Right lobe of liver (tissue), 6 donors: ENCODE measurements at regions not wholly inside any gene's neighbourhood (a gene's known extent, or its start where the extent isn't known, plus 50 kb on each side); places are given as distances from the start of the nearest gene placed in this dataset.

Experiments
- ATAC-seq, 4 donors: fragments of 200-7000 bp; cut with Tn5 transposase; one replicate each; pipeline ENCODE4 v1.9.1; 2020; ENCODE audit warnings: mild to moderate bottlenecking in 4 of 4, moderate library complexity in 4 of 4
- DNase-seq, 3 donors: peaks; one replicate each; pipeline ENCODE4 v3.0.0-alpha.2; 2020
- H3K27ac ChIP-seq, 3 donors: fragments of 200-600 bp; one replicate each; pipeline ENCODE4 v1.8.0; 2022
- H3K27me3 ChIP-seq, 2 donors: fragments of 200-600 bp; one replicate each; pipeline ENCODE4 v1.8.0; 2022
- H3K36me3 ChIP-seq, 4 donors: fragments of 200-600 bp; sonication (generic) in 1 of 4; one replicate each; pipeline versions ENCODE4 v1.5.1 to v1.8.0; 2017 to 2022; ENCODE audit warnings: control low read depth in 1 of 4
- H3K4me1 ChIP-seq, 4 donors: fragments of 200-600 bp; sonication (generic) in 1 of 4; one replicate each; pipeline versions ENCODE4 v1.5.1 to v1.8.0; 2017 to 2022; ENCODE audit warnings: control low read depth in 1 of 4
- H3K4me3 ChIP-seq, 3 donors: fragments of 200-600 bp; one replicate each; pipeline ENCODE4 v1.8.0; 2022
- H3K9me3 ChIP-seq, 4 donors: fragments of 200-600 bp; sonication (generic) in 1 of 4; one replicate each; pipeline versions ENCODE4 v1.5.1 to v1.8.0; 2017 to 2022; ENCODE audit warnings: control low read depth in 1 of 4
- CTCF ChIP-seq, 4 donors: fragments of 200-600 bp in 3 of 4; fragments of 450-650 bp in 1 of 4; IDR thresholded peaks; one replicate each; pipeline versions ENCODE4 v1.5.1 to v1.8.0; 2016 to 2022; ENCODE audit warnings: antibody characterized with exemption in 4 of 4, mild to moderate bottlenecking in 2 of 4
- POLR2A ChIP-seq: fragments of 450-650 bp; IDR thresholded peaks from one replicate; pipeline ENCODE4 v1.6.1; 2017; ENCODE audit warnings: antibody characterized with exemption, mild to moderate bottlenecking
- WGBS: methylation state at CpG from one replicate; pipeline ENCODE4 v1.1.6; 2018; ENCODE audit warnings: low coverage, low lambda C conversion rate; ENCODE audit not compliant: insufficient coverage; ENCODE audit errors: missing lambda C conversion rate; 5-methylcytosine and 5-hydroxymethylcytosine counted together
- intact Hi-C, 2 donors: fragments of 100-400 bp; cut with DNase I; formaldehyde crosslinking; loops; one replicate each; pipeline versions ENCODE4 v1.11.2 to v1.14.1; 2022
- donor health status: DM: no; HTN: yes; CAD: no.
- donor health status: DM: no; HTN: no; CAD: no.
- donor health status: DM: no; HTN: no; CAD: no.
- donor health status: DM: no; HTN: yes; CAD: no.
- donor health status: DM: no; HTN: yes; CAD: no.

GRCh38 chr3:182179631-182180030 is 467.9 kb downstream of the SOX2 start:
- WGBS = 67% methylated on average over 1 of the region's 1 CpG
- Histone ChIP-seq H3K9me3 (no peaks in the 10 kb centered on the region), H3K4me1 (no peaks in the 10 kb centered on the region), H3K36me3 (no peaks in the 10 kb centered on the region), H3K27me3 (no peaks in the 10 kb centered on the region), H3K27ac (no peak overlapping the region), H3K4me3 (no peak overlapping the region)
- no peak for DNase-seq
- intact Hi-C loops = no loop called here
- no peak for ATAC-seq
- TF ChIP-seq POLR2A (no peak), CTCF (IDR thresholded peaks at IDR 0.05) (no peak)

GRCh38 chr3:182180654-182181385 is 469.1 kb downstream of the SOX2 start:
- Histone ChIP-seq H3K27me3 (no peaks in the 10 kb centered on the region), H3K4me3 (no peak overlapping the region), H3K36me3 (no peaks in the 10 kb centered on the region), H3K9me3 (no peaks in the 10 kb centered on the region), H3K27ac (no peak overlapping the region), H3K4me1 (no peaks in the 10 kb centered on the region)
- intact Hi-C loops = no loop called here
- DNase-seq (no peak), ATAC-seq (no peak)
- TF ChIP-seq POLR2A = no peak
- TF ChIP-seq CTCF (IDR thresholded peaks at IDR 0.05) = no peak
- 22% methylated on average over 9 of the region's 9 CpGs for WGBS

GRCh38 chr3:182182531-182182968 is 470.8 kb downstream of the SOX2 start:
- TF ChIP-seq POLR2A = no peak
- TF ChIP-seq CTCF (IDR thresholded peaks at IDR 0.05) = no peak
- intact Hi-C loops = no loop called here
- no peak overlapping the region for H3K4me3 ChIP-seq
- H3K36me3 ChIP-seq = no peaks in the 10 kb centered on the region
- DNase-seq = no peak
- H3K9me3 ChIP-seq = no peaks in the 10 kb centered on the region
- no peak for ATAC-seq
- H3K27me3 ChIP-seq = no peaks in the 10 kb centered on the region
- H3K27ac ChIP-seq = no peak overlapping the region
- H3K4me1 ChIP-seq = no peaks in the 10 kb centered on the region
- 90% methylated on average over 4 of the region's 5 CpGs for WGBS

GRCh38 chr3:182183716-182184430 is 472.1 kb downstream of the SOX2 start:
- no peak for TF ChIP-seq CTCF (IDR thresholded peaks at IDR 0.05)
- TF ChIP-seq POLR2A = no peak
- intact Hi-C loops = no loop called here
- Histone ChIP-seq H3K9me3 (no peaks in the 10 kb centered on the region), H3K36me3 (no peaks in the 10 kb centered on the region), H3K4me1 (no peaks in the 10 kb centered on the region), H3K27me3 (no peaks in the 10 kb centered on the region), H3K27ac (no peak overlapping the region), H3K4me3 (no peak overlapping the region)
- ATAC-seq (no peak), DNase-seq (no peak)
- WGBS = 44% methylated on average over 6 of the region's 6 CpGs
